Activated gamma-delta T cell treated with Interleukin-2 at 50 U/mL for 16 hours (primary cell): ENCODE measurements at regions not wholly inside any gene's neighbourhood (a gene's known extent, or its start where the extent isn't known, plus 50 kb on each side); places are given as distances from the start of the nearest gene placed in this dataset.
"Not testable (repeated sequence)": the region's sequence is repeated elsewhere in the genome, so short reads cannot be mapped to it uniquely, and the experiment has no call there.

ENCODE experiments used
- DNase-seq: peaks from one replicate; pipeline ENCODE4 v3.0.0-alpha.2; 2020

GRCh38 chr7:28330384-28331070, 81.8 kb upstream of the CREB5 start:
- no peak for DNase-seq

GRCh38 chr7:28332046-28332445, 80.3 kb upstream of the CREB5 start:
- DNase-seq = no peak

GRCh38 chr7:28333548-28333947, 78.8 kb upstream of the CREB5 start:
- not testable (repeated sequence) for DNase-seq

GRCh38 chr7:28336806-28337205, 75.5 kb upstream of the CREB5 start:
- DNase-seq = no peak

- DNase-seq = no peak
These were observed 74.3 kb upstream of the CREB5 start for GRCh38 chr7:28338041-28338440.

- no peak for DNase-seq
These were observed 68.9 kb upstream of the CREB5 start for GRCh38 chr7:28343462-28343861.

- no peak for DNase-seq
These were observed 66.1 kb upstream of the CREB5 start for GRCh38 chr7:28346256-28346655.

- no peak for DNase-seq
These were observed 65.5 kb upstream of the CREB5 start for GRCh38 chr7:28346676-28347363.

GRCh38 chr7:28347475-28348318, 64.6 kb upstream of the CREB5 start:
- no peak for DNase-seq

- no peak for DNase-seq
These were observed 63.7 kb upstream of the CREB5 start for GRCh38 chr7:28348636-28349035.

- no peak for DNase-seq
These were observed 62.7 kb upstream of the CREB5 start for GRCh38 chr7:28349637-28350036.

- DNase-seq = no peak
These were observed 61.7 kb upstream of the CREB5 start for GRCh38 chr7:28350662-28351061.

GRCh38 chr7:28351450-28351849, 60.9 kb upstream of the CREB5 start:
- DNase-seq = no peak

GRCh38 chr7:28354601-28355402, 57.5 kb upstream of the CREB5 start:
- no peak for DNase-seq

GRCh38 chr7:28355635-28356319, 56.5 kb upstream of the CREB5 start:
- DNase-seq = no peak

- no peak for DNase-seq
These were observed 55.7 kb upstream of the CREB5 start for GRCh38 chr7:28356619-28357018.

- no peak for DNase-seq
These were observed 53.9 kb upstream of the CREB5 start for GRCh38 chr7:28358423-28358868.

GRCh38 chr7:28360739-28361138, 51.6 kb upstream of the CREB5 start:
- DNase-seq = no peak

GRCh38 chr7:28361551-28361950, 50.8 kb upstream of the CREB5 start:
- no peak for DNase-seq

GRCh38 chr7:28362182-28362581, 50.1 kb upstream of the CREB5 start:
- no peak for DNase-seq
